ENCODE measurements at regions not wholly inside any gene's neighbourhood (a gene's known extent, or its start where the extent isn't known, plus 50 kb on each side); places are given as distances from the start of the nearest gene placed in this dataset.

DNA sequence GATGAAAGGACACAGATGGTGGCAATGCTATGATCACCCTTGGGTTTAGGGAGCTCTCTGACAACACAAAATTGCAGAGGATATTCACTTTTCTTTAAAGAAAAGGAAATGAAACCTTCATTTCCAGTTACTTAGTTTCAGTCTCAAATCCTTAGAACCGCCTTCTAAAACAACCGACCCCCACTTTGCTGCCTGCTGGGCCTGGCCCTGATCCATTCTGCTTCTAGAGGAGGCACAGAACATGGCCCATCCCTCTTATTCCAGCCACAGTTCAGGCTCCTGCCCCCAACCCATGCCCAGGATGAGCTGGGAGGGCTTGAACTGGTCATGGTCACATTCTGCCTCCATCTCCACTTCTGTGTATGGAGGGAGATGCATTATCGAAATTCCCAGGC is 311.6 kb downstream of the EN1 start:
- no peaks in the 10 kb centered on the region for H3K4me1 ChIP-seq (ENCODE audit: insufficient read depth, low read length)
- H3K9me3 ChIP-seq (ENCODE audit: low read depth, low read length): no peaks in the 10 kb centered on the region
- no peaks in the 10 kb centered on the region for H3K27me3 ChIP-seq (ENCODE audit: insufficient read depth, low read length)
- no peak overlapping the region for H3K4me3 ChIP-seq (ENCODE audit: low read length)

DNA sequence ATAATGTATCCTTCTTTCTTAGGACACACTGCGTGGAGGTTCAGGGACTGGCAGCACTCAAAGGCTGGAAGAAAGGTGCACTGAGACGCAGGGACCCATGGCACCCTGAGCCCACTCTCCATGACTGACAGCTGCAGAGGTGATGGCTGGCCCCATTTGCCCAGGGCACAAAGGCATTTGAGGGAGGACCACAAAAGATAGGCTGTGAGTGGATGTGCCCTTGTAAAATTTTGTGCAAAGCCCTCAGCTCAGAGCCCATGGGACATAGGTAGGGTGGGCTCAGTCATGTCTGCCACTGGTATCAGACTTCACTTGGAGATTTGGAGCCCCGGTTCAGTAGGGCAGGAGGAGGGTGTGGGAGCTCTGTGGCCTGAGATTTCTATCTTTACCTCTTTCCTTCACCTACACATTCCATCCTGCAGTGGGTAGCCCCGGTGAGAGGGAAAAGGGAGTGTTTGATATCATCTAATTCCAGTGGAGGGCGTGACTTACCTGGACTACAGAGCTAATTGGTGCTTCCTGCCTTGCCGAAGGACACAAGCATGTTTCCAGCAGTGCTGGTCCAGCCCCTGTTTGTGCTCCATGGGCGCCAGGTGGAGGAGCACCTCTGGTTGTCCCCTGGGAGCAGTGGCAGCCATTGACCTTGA is 312.2 kb downstream of the EN1 start:
- Histone ChIP-seq H3K9me3 (ENCODE audit: low read depth, low read length) (no peaks in the 10 kb centered on the region), H3K4me3 (ENCODE audit: low read length) (no peak overlapping the region), H3K27me3 (ENCODE audit: insufficient read depth, low read length) (no peaks in the 10 kb centered on the region), H3K4me1 (ENCODE audit: insufficient read depth, low read length) (no peaks in the 10 kb centered on the region)

DNA sequence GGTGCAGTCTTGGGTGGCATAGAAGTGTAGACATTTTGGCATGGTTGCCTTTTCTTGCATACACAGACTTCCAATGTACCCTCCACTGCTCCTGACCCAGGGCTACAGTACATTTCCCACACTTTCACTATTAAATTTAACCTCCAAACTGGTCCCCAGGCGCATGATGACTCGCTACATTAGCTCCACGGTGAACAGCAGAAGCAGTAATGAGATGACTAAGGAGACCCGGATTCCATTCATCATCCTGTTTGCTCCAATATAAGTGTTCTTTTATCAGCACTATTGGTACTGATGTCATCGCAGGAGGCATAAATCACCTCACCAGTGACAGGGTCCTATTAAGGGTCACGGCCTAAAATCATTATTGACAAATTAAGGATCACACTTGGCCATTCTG is 316.5 kb downstream of the EN1 start:
- Histone ChIP-seq H3K4me1 (ENCODE audit: insufficient read depth, low read length) (no peaks in the 10 kb centered on the region), H3K4me3 (ENCODE audit: low read length) (no peak overlapping the region), H3K27me3 (ENCODE audit: insufficient read depth, low read length) (no peaks in the 10 kb centered on the region), H3K9me3 (ENCODE audit: low read depth, low read length) (no peaks in the 10 kb centered on the region)

DNA sequence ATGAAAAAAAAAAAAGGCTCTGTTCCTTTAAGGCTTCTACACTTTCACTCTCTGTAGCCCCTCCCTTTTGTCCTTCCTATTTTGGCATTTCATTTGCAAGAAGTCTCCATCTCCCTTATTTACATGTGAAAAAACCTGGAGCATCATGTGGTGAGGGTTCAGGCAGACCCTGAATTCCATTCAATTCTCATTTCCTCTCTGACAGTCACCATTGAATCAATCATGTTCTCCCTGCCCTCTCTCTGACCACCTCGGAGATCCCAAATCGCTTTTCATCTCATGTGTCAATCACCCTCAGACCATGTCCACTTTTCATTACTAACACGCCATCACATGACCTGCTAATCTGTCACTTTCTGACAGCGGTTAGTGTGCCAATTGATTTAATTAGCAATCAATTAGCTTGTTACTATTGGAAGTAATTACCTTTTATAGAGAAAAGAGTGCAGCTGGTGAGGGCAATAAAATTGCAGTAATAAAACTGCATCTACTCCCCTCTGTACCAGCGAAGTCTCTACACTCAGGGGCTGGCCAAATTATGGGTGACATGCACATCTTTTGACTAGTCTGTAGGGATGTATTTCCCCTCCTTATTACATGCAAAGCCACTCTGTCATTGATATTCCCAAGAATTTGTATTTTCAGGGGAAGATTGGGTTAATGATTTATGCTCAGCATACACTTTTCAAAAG is 317.4 kb downstream of the EN1 start:
- no peaks in the 10 kb centered on the region for H3K27me3 ChIP-seq (ENCODE audit: insufficient read depth, low read length)
- no peaks in the 10 kb centered on the region for H3K9me3 ChIP-seq (ENCODE audit: low read depth, low read length)
- no peaks in the 10 kb centered on the region for H3K4me1 ChIP-seq (ENCODE audit: insufficient read depth, low read length)
- H3K4me3 ChIP-seq (ENCODE audit: low read length): no peak overlapping the region

DNA sequence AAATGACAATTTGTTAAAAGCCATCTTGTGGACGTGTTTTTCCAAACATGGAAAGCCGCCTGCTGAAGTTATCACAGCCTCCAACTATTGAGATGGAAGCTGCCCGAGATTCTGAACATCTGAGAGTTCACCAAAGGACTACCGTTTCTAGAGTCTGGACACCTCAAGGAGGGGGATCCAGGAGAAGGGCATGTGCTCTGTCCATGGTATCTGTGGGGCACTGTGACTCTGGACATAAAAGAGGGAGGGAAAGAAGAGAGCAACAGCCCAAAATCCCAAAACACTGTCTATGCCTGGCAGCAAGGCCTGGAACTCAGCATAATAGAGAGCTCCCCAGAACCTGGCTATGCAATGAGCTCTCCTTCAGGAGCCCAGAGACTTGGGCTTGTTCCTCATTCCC is 319.9 kb downstream of the EN1 start:
- H3K4me3 ChIP-seq (ENCODE audit: low read length): no peak overlapping the region
- H3K4me1 ChIP-seq (ENCODE audit: insufficient read depth, low read length): no peaks in the 10 kb centered on the region
- no peaks in the 10 kb centered on the region for H3K27me3 ChIP-seq (ENCODE audit: insufficient read depth, low read length)
- no peaks in the 10 kb centered on the region for H3K9me3 ChIP-seq (ENCODE audit: low read depth, low read length)

DNA sequence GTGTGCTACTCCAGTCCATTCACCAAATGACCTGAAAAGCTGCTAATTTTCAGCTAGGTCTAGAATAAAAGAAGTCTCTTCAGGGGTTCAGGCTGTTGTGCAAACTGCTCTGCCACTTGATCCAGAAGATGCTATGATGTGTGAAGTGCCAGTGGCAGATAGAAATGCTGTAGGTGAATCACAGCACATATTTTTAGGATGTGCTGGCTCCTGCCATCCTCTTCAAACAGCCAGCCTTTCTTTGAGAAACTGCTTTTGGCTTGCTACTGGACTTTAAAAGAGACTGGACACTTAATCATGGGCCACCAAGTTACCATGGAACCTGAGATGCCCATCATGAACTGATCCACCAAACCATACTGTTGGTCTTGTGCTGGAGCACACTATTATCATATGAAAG is 322.1 kb downstream of the EN1 start:
- Histone ChIP-seq H3K27me3 (ENCODE audit: insufficient read depth, low read length) (no peaks in the 10 kb centered on the region), H3K9me3 (ENCODE audit: low read depth, low read length) (no peaks in the 10 kb centered on the region), H3K4me1 (ENCODE audit: insufficient read depth, low read length) (no peaks in the 10 kb centered on the region), H3K4me3 (ENCODE audit: low read length) (no peak overlapping the region)

DNA sequence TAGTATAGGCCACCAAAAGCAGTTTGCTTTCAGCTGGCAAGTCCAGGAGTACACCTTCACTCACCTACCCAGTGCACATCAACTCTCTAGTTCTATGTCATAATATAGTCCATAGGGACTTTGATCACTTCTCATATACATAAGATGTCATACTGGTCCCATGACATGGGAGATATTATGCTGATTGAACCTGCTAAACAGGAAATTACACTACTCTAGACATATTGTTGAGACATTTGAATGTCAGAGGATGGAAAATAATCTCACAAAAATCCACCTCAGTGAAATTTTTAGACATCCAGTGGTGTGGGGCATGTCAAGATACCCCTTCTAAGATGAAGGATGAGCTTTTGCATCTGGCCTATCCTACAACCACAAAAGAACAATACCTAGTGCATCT is 322.5 kb downstream of the EN1 start:
- Histone ChIP-seq H3K27me3 (ENCODE audit: insufficient read depth, low read length) (no peaks in the 10 kb centered on the region), H3K4me1 (ENCODE audit: insufficient read depth, low read length) (no peaks in the 10 kb centered on the region), H3K9me3 (ENCODE audit: low read depth, low read length) (no peaks in the 10 kb centered on the region), H3K4me3 (ENCODE audit: low read length) (no peak overlapping the region)

DNA sequence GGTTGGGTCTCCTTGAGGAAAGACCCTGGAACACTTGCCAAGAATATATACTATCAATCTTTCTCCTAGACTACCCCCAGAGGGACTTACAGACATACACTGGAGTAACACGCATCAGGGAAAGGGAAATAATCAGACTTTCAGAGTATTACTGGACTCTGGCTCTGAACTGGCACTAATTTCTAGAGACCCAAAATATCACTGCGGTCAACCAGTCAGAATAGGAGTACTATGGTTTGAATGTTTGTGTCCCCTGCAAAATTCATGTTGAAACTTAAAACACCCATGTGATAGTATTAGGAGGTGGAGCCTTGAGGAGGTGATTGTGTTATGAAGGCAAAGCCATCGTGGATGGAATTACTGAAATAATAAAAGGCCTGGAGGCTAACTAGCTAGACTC is 323.7 kb downstream of the EN1 start:
- no peak overlapping the region for H3K4me3 ChIP-seq (ENCODE audit: low read length)
- no peaks in the 10 kb centered on the region for H3K27me3 ChIP-seq (ENCODE audit: insufficient read depth, low read length)
- peaks cover 4% of the 10 kb centered on the region for H3K9me3 ChIP-seq (ENCODE audit: low read depth, low read length)
- no peaks in the 10 kb centered on the region for H3K4me1 ChIP-seq (ENCODE audit: insufficient read depth, low read length)

DNA sequence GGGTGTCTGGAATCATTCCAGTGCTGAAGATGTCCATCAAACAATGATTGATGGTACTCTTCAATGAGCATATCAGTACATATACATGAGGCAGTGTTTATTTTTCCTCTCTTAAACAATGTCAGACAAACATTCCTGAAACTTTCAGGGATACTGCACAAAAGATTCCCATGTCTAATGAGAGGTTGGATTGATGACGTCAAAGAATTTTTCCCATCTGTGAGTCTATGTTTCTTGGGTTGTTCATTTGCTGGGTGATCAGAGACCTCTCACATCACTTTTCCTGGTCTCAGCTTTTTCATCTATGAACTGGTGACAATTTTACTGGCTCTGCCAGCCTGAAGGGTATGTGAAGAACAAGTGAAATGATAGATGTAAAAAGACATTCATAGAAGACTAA is 325.5 kb downstream of the EN1 start:
- H3K9me3 ChIP-seq (ENCODE audit: low read depth, low read length): peaks cover 4% of the 10 kb centered on the region
- H3K4me1 ChIP-seq (ENCODE audit: insufficient read depth, low read length): no peaks in the 10 kb centered on the region
- no peaks in the 10 kb centered on the region for H3K27me3 ChIP-seq (ENCODE audit: insufficient read depth, low read length)
- H3K4me3 ChIP-seq (ENCODE audit: low read length): no peak overlapping the region

DNA sequence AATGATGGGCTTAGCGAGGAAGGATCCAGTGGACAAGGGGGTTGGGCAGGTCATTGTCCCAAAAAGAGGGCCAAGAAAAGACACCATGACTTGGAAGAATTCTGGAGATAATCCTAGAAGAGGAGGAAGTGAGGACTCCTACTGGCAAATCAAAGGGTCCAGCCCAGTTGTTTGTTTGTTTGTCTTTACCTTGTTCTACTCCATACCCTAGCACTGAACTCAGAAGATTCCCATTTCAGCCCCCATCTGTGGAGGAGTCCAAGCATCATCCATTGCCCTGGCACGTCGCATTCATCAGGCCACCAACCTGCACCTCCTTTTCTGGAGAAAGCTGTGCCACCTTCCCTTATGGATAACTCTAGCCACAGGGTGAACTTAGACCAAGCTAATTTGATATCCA is 326.2 kb downstream of the EN1 start:
- Histone ChIP-seq H3K27me3 (ENCODE audit: insufficient read depth, low read length) (no peaks in the 10 kb centered on the region), H3K4me1 (ENCODE audit: insufficient read depth, low read length) (no peaks in the 10 kb centered on the region), H3K9me3 (ENCODE audit: low read depth, low read length) (peaks cover 4% of the 10 kb centered on the region)

DNA sequence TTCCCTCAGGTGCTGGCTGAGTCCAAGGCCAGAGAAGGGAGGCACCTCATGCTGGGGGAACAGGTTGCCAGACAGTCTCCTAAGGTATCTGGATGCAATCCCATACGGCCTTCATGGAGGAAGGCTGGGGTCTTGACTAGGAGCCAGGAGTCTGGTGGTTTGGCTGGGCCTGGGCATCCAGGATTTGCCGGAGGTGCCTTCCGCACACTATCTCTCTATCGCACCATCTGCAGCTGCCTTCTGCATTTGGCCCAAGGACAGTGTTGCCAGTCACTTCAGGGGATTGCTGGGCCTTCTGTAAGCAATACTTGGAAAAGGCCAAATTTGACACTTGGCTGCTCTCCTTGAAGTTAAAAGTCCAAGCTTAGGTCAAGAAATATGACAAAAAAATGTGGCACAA is 327.2 kb downstream of the EN1 start:
- no peaks in the 10 kb centered on the region for H3K4me1 ChIP-seq (ENCODE audit: insufficient read depth, low read length)
- H3K4me3 ChIP-seq (ENCODE audit: low read length): no peak overlapping the region
- peaks cover 4% of the 10 kb centered on the region for H3K9me3 ChIP-seq (ENCODE audit: low read depth, low read length)
- H3K27me3 ChIP-seq (ENCODE audit: insufficient read depth, low read length): no peaks in the 10 kb centered on the region

More for the DNA sequence above, 326.2 kb downstream of the EN1 start:
- H3K4me3 ChIP-seq (ENCODE audit: low read length): no peak overlapping the region

DNA sequence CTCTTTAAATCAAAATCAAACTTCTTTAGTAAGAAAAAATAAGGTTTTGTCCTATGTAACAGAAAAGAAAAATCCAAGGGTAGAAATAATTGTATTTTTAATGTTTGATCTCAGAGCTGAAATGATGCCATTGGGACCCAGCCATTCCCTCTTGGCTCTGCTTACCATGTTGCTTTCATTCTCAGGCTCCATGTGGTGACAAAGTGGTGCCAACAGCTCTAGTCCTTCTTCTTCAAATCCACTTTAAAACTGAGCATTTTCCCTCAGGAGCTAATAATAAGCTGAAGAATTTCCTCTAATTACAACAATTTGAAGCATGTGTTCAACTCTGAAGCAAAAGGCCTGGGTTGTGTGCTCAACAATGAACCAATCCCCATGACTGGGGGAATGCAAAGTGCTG is 327.9 kb downstream of the EN1 start:
- H3K4me3 ChIP-seq (ENCODE audit: low read length): no peak overlapping the region
- peaks cover under 1% of the 10 kb centered on the region for H3K27me3 ChIP-seq (ENCODE audit: insufficient read depth, low read length)
- H3K9me3 ChIP-seq (ENCODE audit: low read depth, low read length): peaks cover 4% of the 10 kb centered on the region
- no peaks in the 10 kb centered on the region for H3K4me1 ChIP-seq (ENCODE audit: insufficient read depth, low read length)

DNA sequence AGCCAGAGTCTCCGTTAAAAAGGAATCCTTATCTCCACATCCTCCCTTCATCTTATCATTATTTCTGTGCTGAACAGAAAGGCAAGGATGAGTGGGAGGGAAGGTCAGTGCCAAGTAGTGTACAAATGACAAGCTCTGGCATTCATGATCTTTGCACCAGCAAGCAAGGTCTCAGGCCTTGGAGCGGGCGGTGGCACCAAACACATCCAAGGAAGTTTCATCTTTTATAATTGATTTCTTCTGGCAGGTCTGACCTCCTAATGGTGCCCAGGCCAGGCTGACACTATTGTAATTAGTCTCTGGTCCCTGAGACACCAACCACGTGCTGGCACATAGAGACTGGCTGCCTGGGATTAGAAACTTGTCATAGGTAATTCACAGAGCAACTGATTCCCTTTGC is 336.6 kb downstream of the EN1 start:
- no peaks in the 10 kb centered on the region for H3K9me3 ChIP-seq (ENCODE audit: low read depth, low read length)
- H3K27me3 ChIP-seq (ENCODE audit: insufficient read depth, low read length): peaks cover 3% of the 10 kb centered on the region
- no peak overlapping the region for H3K4me3 ChIP-seq (ENCODE audit: low read length)
- H3K4me1 ChIP-seq (ENCODE audit: insufficient read depth, low read length): no peaks in the 10 kb centered on the region

DNA sequence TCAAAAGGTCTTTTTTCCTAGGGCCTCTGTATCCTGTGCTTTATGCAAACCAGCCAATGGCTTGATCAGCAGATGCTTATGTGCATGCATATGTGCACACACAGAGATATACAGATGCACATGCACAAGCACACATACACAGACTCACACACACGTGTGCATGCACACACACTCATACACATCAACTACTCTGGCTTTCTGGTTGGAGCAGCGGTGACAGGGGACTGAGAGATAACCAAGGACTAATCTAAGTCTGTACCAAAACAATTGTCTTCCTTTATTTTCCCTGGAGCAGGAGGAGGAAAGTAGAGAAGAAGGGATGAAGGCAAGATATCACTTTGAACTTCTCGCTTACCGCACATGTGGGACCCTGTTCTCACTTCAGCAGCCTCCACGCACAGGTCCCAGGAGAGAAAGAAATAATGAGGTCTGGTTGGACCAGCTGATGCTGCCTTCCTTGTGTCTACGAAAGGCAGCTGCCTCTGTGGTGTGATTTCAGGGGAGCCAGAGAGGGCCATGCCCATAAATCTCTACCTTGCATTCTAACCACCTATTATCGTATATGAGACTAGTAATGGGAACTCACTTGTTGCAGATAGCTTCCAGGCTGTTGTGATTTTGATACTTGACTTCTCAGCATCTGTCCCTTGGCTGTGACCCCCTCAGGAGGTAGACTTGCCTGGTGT is 338.0 kb downstream of the EN1 start:
- H3K9me3 ChIP-seq (ENCODE audit: low read depth, low read length): no peaks in the 10 kb centered on the region
- H3K27me3 ChIP-seq (ENCODE audit: insufficient read depth, low read length): peaks cover 2% of the 10 kb centered on the region
- H3K4me3 ChIP-seq (ENCODE audit: low read length): no peak overlapping the region
- no peaks in the 10 kb centered on the region for H3K4me1 ChIP-seq (ENCODE audit: insufficient read depth, low read length)

DNA sequence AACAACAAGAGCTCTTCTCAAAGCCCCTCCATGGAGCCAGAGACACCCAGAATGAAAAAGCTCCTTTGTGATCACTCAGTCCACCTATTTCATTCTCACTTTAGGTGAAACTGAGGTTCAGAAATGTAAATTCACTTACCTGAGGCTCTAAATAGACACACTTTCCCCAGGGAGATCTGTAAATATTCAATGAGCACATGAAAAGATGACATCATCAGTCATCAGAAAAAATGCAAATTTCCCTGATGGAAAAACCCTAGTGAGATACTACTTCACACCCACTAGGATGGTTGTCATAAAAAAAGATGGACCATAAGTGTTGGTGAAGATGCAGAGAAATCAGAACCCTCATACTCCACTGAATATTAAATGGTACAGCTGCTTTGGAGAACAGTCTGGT is 339.2 kb downstream of the EN1 start:
- H3K9me3 ChIP-seq (ENCODE audit: low read depth, low read length): no peaks in the 10 kb centered on the region
- H3K4me1 ChIP-seq (ENCODE audit: insufficient read depth, low read length): no peaks in the 10 kb centered on the region
- H3K4me3 ChIP-seq (ENCODE audit: low read length): no peak overlapping the region
- H3K27me3 ChIP-seq (ENCODE audit: insufficient read depth, low read length): no peaks in the 10 kb centered on the region

DNA sequence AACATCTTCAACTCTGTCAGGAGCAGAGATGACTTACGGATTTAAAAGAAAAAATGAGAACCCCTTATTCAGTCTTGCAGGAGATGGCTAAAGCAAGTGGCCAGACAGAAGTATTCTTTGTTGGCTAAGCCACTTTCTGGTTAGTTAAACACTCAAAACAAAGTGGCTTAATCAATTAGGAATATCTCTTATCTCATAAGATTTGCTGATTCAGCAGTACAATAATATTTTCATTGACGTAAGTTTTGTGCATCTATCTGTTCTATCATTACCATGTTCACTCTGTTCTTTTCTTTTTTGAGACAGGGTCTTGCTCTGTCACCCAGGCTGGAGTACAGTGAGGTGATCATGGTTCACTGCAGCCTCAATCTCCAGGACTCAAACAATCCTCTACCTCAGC is 342.0 kb downstream of the EN1 start:
- H3K9me3 ChIP-seq (ENCODE audit: low read depth, low read length): no peaks in the 10 kb centered on the region
- no peaks in the 10 kb centered on the region for H3K27me3 ChIP-seq (ENCODE audit: insufficient read depth, low read length)
- no peaks in the 10 kb centered on the region for H3K4me1 ChIP-seq (ENCODE audit: insufficient read depth, low read length)
- H3K4me3 ChIP-seq (ENCODE audit: low read length): no peak overlapping the region

Measured in mononuclear cell (primary cell).